HG03442 (cell line): ENCODE measurements at regions not wholly inside any gene's neighbourhood (a gene's known extent, or its start where the extent isn't known, plus 50 kb on each side); places are given as distances from the start of the nearest gene placed in this dataset.
"Not testable (repeated sequence)": the region's sequence is repeated elsewhere in the genome, so short reads cannot be mapped to it uniquely, and the experiment has no call there.

Source experiments
- ATAC-seq: cut with Tn5 transposase; IDR thresholded peaks from one replicate; pipeline ENCODE4 v1.9.1; 2021; ENCODE audit warnings: mild to moderate bottlenecking, moderate library complexity; ENCODE audit not compliant: unreplicated experiment

DNA sequence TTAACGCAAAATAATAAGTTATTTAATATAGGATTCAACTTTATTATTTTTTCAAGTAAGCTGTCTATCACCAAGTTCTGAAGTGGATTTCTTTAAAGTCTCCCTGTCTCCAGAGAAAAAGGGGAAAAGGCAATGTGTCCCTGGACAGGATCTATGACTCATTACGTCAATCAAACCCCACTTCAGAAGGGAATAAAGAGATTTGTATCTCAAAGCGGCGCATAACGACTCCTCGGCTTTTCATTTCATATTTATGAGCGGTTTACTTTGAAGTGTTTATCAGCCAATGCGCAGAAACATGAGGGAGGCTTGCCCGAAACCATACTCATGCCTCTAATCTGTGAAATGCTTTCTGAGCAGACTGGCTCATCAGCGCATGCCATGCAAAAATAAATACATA lies 938.6 kb upstream of the WWC1 start:
- no peak for ATAC-seq

DNA sequence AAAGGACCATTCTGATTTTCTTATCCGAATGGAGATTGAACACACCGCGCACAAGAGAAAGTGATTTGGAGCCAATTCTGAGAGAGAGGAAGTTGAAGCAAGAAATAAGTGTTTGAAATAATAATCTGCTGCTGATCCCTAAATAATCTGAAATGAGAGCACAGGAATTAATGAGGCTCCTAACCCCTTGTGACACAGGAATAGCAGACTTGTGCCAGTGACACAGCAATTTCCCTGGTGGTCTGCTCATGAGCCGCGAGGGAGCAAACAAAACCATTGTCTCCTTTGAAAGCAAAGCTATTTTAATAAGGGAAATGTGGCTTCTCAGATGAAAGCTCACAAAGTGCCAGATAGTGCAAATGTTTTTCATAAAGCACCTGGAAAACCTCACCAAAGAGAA lies 936.1 kb upstream of the WWC1 start:
- ATAC-seq: no peak

DNA sequence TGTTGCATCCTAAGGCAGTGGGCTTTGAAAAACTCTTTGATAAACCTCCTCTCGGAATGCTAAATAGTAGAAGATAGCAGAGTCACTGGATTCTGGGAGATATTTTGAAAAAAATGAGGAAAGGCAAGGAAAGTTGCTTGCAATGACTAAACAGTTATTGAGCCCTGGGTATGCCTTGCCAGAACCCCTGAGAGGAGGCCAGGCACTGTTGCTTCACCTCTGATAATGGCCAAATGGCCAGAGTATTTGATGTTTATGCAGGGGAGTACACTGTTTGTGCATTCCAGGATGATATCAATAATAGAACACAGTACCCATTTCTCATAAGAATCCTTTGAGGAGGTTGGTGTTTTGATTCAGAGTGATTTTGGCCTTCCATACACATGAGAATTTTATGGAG lies 935.1 kb upstream of the WWC1 start:
- ATAC-seq: no peak

DNA sequence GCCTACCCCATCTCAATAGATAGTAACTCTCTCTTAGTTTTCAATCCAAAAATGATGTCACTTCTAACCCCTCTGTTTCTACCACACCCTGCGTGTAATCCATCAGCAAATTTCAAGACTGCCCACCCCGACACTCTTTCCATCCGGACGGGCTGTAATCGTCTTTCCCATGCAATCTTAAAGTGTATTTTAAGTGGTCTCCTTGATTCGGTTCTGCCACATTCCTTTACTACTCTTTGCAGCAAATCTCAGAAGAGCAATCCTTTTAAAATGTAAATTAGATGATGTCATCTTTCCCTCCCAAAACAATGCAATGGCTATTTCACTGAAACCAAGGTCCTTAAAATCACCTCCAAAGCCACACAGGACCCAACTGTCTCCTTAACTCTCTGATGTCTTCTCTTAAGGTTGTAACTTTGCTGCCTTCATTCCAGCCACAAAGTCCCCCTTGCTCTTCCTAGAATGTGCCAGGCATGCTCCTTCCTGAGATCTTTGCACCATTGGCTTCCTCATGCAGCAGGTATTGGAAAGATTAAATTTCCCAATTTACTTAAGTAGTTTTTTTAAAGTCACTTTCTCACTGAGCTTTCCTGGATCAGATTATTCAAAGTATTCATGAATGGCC lies 932.5 kb upstream of the WWC1 start:
- ATAC-seq: no peak

DNA sequence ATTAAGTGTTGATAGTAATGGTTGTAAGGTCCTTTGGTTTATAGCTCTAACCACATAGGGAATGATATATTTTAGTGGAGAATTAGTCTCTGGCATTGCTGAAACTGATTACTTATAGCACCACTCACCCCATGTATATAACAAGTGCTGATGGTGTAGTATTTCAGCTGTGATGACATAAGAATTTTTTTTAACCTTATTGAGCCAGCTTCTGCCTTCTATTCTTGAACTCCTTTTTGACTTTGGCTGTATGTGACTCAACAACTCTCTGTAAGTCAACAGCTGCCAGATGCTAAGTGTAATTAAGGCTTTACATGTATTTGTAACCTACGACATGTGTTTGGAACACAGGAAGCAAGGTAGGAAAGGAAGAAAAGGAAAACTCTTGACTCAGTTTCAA lies 929.6 kb upstream of the WWC1 start:
- ATAC-seq: no peak

DNA sequence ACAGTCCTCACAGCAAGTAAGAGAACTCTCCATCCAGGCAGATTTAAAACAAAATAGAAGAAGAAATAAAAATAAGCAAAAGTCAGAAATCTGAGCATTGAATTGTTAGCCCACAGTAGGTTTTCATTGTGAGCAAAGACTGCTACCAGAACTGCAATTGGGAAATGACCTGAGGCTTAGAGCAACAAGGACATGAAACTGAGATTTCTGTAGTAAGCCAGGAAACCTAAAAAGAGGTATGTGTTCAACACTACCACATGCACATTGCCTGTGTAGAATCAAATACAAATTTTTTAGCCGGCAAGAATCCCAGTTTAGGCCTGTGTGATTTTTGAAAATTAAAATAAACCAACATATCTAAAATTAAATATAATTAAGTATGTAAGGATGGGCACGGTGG lies 928.4 kb upstream of the WWC1 start:
- ATAC-seq: no peak

DNA sequence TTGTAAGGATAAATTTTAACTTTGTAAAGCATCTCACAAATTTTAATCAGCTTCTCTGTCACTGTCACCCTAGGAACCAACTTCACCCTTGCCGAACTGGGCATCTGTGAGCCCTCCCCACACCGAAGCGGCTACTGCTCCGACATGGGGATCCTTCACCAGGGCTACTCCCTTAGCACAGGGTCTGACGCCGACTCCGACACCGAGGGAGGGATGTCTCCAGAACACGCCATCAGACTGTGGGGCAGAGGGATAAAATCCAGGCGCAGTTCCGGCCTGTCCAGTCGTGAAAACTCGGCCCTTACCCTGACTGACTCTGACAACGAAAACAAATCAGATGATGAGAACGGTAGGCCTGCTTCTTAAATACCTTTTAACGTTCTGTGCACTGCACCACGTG lies 916.3 kb upstream of the WWC1 start:
- no peak for ATAC-seq

DNA sequence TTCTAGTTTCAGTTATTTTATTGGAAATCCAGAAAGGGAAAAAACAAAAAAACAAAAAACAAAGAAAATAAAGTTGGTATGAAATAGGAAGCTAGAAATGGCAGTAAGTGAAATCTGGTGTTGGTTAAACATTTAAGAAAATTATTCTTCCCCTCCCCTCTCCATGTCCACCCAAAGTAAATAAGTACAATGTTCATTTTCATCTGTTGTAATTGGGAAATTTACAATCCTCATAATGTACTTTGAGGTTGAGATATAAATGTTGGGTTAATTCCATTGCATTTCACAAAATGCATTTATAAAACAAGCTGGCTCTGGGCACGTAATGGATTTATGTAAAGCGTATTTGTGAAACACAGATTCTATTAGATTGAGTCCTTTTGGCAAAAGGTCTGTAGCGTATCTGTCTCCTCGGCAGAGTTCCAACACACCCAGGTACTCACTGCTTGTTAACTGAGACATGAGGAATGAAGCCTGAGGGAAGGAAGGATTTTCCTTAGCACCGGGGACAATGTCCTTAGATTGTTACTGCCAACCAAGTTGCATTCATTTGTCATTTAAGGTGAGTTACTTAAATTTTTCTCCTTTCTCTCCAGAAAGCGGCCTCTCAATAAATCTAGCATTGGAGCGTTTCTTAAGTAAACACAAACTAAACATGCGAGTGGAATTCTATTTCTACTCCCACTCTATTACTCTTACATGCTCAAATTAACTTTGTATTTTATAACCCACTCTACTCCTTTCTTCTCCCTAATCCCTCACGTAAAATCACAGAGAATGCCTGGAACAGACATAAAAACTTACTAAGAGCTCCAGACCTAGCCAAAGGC lies 912.3 kb upstream of the WWC1 start:
- ATAC-seq: no peak

DNA sequence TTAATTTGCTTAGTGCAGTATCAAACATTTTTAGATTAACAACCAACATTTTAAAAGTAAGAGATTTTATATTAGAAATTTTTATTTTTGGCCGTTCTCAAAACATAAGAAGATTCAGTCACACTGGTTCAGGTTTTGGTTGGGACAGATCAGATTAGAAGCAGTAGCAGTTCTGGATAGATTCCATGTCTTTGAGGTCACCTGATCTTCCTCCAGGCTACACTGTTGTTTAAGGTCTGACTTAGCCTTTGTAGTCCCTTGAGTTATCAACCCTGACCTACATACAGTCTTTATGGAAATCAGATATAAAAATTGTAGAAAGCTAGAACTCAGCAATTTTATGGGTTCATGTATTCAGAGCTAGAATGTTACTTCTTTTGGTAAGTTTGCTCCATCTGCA lies 910.0 kb upstream of the WWC1 start:
- no peak for ATAC-seq

DNA sequence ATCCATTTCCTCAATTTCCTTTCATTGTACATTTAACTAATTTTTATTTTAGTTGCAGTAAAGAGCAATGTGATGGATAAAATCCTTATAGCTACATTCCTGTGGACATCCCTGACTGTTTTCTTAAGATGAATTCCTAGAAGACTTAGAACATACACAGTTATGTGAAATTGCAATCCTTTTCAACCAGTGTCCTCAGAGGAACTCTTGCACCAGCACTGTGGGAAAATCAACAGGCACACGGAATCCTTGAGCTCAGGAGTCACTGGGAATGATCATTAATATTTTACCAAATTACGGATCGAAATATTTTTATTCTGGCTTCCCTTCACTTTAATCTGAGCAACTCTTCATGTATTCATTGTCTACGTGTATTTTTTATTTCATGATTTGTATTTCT lies 901.9 kb upstream of the WWC1 start:
- ATAC-seq: no peak

DNA sequence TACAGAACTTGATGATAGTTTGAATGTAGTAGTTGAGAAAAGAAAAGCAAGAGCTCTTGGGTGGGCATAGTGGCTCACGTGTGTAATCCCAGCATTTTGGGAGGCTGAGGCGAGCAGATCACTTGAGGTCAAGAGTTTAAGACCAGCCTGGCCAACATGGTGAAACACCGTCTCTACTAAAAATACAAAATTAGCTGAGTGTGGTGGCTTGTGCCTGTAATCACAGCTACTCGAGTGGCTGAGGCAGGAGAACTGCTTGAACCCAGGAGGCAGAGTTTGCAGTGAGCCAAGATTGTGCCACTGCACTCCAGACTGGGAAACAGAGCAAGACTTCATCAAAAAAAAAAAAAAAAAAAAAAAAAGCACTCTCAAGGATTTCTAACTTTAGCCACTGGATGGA lies 900.2 kb upstream of the WWC1 start:
- ATAC-seq: not testable (repeated sequence)

DNA sequence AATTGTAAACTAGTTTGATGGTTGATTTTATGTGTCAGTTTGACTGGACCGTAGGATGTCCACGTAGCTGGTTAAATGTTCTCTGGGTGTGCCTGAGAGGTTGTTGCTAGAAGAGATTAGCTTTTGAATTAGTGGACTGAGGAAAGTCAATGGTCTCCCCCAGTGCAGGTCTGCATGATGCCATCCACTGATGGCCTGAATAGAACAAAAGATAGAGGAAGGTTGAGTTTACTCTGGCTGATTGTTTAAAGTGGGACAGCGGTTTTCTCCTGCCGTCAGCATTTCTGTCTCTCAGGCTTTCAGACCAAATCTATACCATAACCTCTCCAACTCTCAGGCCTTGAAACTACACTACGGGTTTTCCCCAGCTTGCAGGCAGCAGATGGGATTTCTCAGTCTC lies 899.2 kb upstream of the WWC1 start:
- no peak for ATAC-seq

DNA sequence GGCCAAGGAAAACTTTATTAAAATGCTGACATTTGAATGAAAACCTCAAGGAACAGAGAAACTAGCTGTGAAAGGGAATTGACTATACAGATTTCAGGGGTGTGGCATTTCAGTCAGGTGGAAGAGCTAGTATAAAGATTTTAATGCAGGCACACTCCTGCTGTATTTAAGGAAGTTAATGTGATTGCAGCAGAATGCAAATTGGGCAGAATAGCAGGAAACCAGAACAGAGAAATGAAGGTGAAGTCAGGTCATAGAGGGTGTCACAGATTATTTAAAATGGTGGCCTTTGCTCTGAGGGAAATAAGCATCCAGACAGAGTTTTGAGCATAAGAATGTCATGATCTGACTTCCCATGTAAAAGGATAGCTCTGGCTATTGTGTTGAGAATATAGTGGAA lies 898.1 kb upstream of the WWC1 start:
- no peak for ATAC-seq

DNA sequence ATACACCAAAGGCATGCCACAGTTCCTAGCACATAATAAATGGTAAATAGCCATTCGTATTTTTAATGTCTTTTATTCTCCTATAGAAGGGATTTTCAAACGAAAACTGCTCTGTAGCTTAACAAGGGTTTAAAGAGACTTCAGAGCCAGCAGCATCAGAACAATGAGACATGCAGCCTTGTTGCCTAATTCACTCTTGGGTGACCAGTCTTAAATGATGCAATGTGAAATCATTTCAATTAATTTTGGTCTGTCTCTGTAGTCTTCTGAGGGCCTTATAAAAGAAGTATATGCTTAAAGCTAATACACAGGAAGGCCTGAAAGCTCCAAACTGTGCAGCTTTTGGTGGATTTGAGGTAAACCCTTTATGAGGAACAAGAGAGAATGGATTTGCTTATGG lies 888.8 kb upstream of the WWC1 start:
- no peak for ATAC-seq

DNA sequence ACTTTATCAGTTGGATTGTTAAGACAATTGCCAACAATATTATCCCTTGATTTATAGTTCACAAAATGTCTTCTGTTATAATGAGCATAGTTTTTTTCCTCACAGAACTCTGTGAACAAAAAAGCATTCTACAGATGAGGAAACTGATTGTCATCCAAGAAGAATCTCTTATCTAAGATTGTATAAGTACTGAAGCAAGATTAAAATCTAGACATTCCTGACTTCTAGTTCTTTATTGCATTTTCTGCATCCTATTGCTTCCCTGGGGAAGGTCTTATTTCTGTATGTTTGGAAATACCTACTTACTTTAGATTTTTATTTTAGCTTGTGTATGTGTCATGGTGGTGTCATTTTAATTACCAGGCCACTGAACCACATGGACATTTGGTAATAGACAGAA lies 884.9 kb upstream of the WWC1 start:
- no peak for ATAC-seq

DNA sequence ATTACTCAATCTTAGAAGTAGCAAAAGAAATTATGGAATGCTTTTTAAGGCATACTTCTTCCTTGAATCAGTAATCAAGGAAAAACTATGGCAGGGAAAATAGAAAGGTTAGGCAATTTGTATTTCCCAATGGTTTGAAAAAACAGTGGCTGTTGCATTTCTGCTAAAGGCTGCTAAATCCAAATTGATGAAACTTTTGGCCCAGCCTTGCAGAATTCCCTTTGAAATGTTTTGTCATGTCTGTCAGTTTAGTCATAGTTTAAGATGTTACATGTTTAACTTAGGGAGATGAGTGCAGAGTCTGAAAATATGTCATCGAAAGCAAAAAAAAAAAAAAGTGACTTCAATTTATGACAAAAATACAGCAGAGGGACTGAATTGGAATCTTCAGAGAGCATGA lies 878.9 kb upstream of the WWC1 start:
- no peak for ATAC-seq

DNA sequence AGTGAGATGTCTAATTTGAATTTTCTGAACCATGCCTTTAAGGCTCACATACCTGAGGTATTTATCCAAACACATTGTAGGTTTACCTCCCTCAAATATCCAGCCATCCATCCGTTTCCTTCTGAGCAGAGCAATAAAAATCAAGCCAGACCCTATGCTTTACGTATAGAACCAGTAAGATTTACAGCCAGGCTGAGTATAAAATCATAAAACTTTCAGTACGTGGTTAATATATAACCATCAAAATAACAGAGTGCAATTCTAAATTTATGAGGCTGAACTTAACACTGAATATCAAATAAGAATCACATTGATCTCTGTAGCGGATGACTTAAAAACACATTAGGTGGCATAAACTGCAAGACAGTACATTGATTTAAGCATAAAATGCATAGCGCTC lies 877.9 kb upstream of the WWC1 start:
- no peak for ATAC-seq

DNA sequence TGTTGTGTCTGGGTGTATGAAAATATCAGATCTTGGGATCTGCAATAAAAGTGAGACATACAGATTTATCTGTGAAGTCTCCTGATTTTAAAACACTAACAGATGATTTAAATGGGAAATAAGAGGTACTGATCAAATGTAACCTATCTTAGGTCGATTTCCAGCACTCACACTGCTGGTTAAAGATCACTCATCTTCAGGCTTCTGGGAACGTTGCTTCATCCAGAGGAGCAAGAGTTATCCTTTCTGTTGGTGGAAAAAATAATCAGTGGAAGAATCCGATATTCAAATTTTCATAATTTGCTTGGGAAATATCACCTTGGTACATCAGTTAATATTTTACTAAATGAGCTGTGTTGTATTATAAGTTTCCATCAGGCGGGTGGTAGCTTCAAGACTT lies 876.8 kb upstream of the WWC1 start:
- no peak for ATAC-seq

DNA sequence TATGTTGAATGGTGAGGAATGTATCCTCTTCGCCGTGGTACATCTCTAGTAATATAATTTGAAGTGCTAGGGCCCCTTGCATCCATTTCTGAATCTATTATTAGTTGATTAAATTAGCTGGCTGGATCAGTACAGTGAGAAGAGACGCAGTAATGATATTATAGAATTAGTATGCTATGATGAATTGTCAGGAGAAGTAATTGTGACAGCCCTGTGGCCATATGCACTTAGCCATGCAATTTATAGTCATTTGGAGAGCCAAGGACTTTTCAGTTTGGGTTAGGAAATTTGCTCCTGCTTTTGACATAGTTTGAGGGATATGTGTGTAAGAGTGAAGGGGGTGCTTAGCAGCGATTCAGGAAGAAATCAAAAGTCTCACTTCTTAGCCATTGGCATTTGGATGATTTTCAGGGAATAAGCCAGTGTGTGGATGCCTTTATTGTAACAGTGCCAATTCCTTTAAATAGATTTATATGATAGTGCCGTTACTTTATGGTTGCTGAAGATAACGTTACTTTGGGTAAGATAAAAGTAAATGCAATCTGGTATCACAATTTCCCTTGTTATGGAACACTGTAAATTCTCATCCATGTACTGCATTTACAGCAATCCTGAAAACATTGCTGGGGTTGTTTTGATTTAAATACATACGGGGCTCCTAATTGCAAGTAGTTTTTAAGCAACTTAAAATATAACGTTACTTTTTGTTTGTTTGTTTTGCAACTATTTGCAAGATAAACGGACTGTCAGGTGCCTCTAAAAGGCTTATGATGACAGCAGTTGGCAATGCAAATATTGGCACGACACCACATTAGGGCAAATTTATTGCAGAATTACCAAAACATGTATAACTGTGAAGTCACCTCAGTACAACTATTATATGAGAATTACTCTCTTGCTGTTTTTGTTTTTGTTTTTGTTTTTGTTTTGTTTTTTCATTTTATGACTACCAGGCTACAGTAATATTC lies 875.4 kb upstream of the WWC1 start:
- no peak for ATAC-seq

DNA sequence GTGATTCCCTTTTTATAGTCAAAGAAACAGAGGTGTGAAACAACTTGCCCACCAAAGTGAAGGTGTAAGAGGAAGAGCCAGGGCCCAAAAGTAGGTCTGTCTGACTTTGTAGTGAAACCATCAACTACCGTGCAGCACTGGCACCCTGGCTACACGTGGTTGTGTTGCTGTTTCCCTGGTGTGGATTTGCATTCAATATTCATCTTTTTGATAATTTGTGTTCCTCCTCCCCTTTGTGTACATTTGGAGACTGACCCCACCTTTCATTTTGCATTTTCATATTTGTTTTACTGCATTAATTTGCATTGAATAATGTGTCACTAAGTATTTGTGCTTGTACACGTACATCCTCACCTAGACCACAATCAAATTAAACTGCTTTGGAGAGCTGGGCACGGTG lies 873.8 kb upstream of the WWC1 start:
- no peak for ATAC-seq

DNA sequence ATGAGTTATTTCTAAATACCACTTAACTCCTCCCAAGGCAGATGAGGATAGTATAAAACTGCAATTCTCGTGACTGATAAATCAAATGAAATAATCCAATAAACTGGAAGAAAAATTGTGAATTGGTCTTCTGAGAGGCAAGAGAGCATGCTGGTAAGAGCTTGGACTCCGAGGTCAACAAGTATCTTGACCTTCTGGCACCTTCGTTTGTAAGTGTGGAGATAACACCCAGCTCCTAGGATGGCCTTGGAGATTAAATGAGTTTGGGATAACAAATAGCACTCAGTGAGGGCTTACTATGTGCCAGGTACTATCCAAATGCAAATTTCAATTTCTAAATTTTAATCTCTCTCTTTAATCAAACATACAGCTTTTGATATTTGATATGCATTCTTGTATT lies 866.3 kb upstream of the WWC1 start:
- ATAC-seq: no peak

DNA sequence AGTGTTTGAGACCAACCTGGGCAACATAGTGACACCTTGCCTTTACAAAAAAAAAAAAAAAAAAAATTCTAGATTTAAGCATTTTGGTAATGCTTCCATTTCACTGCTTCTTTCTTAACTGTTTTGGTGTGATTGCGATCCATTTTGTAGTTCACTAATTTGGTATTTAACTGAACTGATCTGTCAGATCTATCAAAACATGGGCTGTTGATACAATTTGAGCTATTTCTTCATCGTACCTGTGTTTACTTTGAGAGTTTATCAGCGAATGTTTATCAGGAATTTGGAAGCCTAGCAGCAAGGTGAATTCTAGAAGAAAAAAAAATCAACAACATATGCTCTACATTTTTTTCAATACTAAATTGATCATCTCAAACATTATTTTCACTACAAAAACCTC lies 864.9 kb upstream of the WWC1 start:
- no peak for ATAC-seq
